ENCODE measurements at regions not wholly inside any gene's neighbourhood (a gene's known extent, or its start where the extent isn't known, plus 50 kb on each side); places are given as distances from the start of the nearest gene placed in this dataset.

- TF ChIP-seq CTCF (IDR thresholded peaks at IDR 0.05): no peak
- no peak for TF ChIP-seq POLR2AphosphoS5 (IDR thresholded peaks at IDR 0.05; ENCODE audit: low read depth, low read length)
- no peak for TF ChIP-seq TCF7L2 (IDR thresholded peaks at IDR 0.05; ENCODE audit: low read depth, low read length)
- no peak for TF ChIP-seq REST (IDR thresholded peaks at IDR 0.05; ENCODE audit: insufficient read depth in 1 of 2, low read depth in 2 of 2, low read length in 1 of 2)
- TF ChIP-seq SIN3A (IDR thresholded peaks at IDR 0.05; ENCODE audit: borderline replicate concordance, insufficient read depth, low read depth, low read length): no peak
Observed at GRCh38 chr4:82055156-82055555, 318.6 kb downstream of the HNRNPD start.

All from Panc1 (cell line).